Stromal cell of bone marrow (primary cell): ENCODE measurements at regions not wholly inside any gene's neighbourhood (a gene's known extent, or its start where the extent isn't known, plus 50 kb on each side); places are given as distances from the start of the nearest gene placed in this dataset.
"Not testable (repeated sequence)": the region's sequence is repeated elsewhere in the genome, so short reads cannot be mapped to it uniquely, and the experiment has no call there.

Experiments used
- DNase-seq: peaks from one replicate; pipeline ENCODE4 v3.0.0-alpha.2; 2012; ENCODE audit warnings: low read depth

DNA sequence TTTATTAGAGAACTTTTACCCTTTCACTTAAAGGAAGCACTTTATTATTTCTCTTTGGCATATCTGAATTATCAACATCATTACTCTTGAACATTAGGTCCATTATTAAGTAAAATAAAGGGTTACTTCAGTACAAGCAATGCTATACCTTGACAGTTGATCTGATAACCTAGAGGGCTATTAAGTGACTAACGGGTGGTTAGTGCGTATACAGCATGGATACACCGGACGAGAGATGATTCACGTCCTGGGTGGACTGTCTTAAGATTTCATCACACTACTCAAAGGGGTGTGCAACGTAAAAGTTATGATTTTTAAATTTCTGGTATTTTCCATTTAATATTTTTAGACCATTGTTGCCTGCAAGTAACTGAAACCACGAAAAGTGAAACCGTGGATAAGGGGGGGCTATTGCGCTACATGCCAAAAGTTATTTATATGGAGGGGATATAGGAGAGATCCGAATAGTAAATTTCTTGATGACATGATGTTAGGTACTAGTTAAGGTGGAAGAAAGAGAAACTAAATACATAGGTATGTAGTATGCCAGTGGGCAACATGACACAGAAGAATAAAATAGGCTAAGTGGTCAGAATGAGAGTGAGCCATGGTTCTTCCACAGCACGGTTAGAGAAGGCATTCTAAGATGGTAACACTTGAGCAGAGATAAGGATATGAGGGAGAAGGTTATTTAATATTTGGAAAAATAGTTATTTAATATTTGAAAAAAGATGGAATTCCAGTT lies 230.8 kb upstream of the ANKRD50 start:
- DNase-seq = no peak

DNA sequence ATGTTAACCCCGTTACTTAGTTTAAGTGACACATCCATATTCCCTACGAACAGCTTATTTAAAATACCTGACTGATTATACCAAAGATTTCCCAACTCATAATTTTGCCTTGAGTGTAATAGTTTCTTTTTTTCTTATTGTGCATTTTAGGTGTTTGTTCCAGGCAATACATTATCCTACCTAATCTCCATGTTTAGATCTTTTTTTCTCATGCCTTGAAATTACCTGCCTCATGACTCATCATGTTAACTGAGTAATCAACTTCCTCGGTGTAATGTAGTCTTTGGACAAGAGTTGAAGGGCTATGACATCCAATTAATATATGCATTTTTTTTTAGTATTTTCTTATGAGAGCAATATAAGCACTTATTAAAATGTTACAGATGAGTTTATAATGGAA lies 228.7 kb upstream of the ANKRD50 start:
- DNase-seq = no peak

DNA sequence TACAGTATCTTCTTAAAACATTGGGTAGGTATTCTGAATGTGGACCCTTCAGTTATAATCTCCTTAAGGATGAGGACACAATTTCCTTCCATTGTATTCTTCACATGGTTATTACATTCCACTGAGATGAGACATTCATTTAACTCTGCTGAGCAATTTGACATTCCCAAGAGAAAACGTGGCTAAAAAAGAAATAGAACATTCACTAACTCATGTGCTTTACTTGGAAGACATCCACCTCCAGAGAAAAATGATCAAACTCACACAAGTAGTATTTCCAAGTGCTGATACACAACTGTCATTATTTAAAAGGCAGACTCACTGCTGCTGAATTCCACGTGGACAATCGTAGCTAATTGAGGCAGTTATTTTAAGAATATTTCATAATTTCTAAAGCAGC lies 227.9 kb upstream of the ANKRD50 start:
- DNase-seq = peak; percentile 98

DNA sequence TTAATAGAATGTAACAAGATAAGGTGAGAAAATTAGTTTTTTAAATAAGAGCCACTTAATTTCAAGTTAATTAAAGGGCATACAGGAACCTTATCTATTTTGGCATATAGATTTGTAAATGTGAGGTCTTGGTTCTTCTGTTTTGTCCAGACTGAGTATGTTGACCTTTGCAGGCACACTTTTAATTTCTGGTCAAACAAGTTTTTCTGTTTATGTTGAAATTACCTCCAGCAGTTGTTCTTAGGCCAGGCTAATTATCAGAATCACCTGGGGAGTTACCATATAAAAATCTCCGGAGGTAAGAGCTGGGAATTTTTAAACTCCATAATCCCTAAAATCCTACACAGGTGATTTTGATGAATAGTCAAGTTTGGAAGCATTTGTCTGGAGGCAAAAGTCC lies 227.4 kb upstream of the ANKRD50 start:
- no peak for DNase-seq

DNA sequence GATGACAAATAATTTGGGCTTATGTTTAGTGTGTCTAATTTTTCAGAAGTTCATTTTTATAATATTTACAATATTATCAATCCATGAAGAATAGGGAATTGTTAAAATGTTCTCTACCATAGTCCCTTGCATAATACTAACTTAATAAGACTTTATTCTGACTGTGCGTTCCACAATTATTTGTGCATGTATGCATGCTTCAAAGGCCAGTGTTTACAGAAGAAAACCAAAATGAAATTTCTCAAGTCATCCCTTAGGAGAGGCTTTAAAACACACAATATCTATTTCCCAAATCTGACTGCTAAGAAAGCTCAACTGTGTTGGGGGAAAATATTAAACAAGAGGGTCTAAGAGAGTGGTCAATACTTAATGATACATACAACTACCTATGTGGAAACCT lies 226.3 kb upstream of the ANKRD50 start:
- no peak for DNase-seq

DNA sequence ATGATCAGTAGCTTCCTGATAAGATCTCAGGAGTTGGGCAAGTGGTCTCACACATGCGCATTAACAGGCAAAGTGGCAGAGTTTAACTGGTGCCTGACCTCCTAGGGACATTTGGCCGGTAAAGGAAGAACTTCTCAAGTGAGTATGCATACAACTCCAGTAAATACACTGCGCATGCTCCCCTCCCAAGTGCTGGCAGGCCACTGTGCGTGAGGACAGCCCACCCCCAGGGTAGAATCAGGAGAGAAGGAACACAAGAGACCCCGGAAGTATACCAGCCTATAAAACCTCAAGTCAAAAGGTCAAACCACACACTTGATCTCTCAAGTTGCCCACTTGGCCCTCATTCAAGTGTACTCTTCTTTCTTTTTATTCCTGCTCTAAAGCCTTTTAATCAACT lies 225.5 kb upstream of the ANKRD50 start:
- DNase-seq = no peak

DNA sequence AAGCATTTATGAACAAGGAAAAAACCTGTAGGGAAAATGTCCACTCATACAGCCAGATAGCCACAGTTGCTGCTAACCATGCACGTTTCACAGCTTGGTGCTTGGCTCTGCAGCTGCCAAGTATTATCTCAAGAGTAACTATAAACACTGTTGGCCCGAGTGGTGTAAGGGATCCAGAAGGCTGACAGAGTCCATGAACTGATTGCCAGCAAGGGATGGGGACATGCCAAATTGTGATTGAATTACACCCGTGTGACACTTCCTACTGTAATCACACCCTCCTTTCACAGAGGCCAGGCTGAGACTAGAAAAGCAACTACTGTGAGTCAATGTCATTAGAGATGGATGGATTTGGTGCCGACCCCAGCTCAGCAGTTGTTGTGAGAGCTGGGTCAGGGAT lies 223.9 kb upstream of the ANKRD50 start:
- peak; percentile 57 for DNase-seq

DNA sequence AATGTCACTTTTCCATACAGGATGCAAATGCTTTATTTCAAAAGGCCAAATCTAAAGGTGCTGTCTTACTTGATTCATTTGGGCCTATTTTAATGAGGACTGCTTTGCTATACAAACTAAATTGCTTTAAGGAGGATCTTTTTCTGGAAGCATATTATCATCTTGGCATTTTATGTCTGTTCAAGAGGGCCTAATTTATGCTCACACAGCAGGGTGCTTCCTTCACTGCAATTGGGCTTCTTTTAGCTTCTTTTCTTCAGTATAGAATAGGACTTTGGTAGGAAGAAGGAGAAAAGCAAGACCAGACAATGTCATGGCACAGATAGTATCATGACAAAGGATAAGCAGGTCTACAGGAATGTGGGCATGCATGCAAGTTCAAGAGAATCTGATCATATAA lies 222.4 kb upstream of the ANKRD50 start:
- DNase-seq = no peak

DNA sequence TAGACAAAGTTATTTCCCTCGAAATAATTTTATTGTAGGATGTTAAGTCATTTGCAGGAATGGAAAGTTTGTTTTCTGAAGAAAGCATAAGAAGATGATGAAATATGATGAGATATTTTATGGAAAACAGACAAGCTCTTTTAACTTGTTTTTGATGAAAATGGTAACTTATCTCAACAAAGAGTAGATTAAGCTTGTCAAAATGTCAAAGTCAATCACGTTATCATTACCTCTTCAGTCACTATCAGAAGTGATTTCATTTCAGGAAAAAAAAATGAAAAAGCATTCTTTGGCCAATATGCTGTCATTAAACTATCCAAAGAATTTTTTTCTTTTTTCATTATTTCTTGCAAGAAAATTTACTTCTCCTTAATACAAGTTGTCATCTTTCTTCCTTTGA lies 221.0 kb upstream of the ANKRD50 start:
- DNase-seq = no peak

DNA sequence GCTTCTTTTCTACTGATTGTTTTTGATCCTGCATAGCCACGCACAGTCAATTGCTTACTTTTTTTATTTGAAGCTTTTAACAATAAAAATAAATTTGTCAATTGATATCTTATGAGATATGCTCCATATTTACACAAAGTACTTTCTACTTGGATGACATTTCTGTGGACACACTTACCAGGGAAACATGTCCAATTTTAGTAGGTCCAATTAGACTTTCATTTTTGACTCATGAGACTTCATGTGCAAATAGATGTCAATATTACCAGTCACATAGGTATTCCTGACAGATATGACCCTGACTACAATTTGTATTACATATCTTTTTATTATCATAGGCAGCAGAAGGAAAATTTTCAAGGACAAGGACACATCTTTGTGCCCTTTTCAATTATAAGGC lies 219.9 kb upstream of the ANKRD50 start:
- DNase-seq = no peak

DNA sequence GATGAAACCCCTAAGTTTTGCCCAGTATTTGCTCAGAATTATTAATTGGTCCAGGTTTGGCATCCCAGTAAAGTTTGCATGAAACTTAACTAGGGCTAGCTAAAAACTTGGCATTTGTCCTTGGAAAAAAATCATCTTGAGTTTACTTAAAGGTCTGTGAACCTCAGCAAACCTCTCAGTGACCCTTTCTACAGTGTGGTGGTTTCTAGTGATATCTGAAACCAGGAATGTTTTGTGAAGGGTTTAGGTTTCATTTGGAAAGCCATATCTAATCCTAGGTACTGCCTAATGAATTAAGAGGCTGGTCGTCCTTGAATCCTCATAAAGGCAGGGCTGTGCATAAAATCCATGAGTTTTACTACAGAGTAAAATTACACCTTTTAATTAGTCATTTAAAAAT lies 218.5 kb upstream of the ANKRD50 start:
- peak; percentile 51 for DNase-seq

DNA sequence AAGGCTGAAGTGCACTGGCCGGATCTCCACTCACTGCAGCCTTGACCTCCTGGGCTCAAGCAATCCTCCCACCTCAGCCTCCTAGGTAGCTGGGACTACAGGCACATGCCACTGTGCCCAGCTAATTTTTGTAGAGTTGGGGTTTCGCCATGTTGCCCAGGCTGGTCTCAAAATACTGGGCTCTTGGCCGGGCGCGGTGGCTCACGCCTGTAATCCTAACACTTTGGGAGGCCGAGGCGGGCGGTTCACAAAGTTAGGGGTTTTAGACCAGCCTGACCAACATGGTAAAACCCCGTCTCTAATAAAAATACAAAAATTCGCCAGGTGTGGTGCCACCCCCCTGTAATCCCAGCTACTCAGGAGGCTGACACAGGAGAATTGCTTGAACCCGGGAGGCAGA lies 210.2 kb upstream of the ANKRD50 start:
- DNase-seq = not testable (repeated sequence)

DNA sequence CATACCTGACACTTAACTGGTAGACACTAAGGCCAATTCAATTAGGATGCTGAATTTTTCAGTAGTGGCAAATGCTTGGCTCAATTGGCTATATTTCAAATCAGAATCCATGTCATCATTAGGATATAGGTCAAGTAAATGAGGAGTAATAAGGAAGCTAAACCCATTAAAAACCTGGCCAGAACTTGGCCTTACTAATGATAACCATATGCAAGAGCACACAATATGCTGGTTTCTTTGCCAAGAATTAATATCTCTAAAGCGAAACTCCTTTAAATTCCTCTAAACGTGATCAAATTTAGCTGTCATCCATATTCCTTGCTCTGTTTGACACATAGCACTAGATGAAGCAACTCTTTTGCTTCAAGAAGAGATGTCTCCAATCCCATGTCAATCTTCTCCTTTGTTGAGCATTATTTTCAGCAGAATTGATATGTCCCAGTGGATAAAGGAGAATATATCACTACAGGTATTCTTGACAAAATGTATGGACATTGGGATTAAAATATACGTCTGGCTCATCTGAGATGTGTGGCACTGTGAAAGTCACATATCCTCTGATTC lies 206.1 kb upstream of the ANKRD50 start:
- no peak for DNase-seq

DNA sequence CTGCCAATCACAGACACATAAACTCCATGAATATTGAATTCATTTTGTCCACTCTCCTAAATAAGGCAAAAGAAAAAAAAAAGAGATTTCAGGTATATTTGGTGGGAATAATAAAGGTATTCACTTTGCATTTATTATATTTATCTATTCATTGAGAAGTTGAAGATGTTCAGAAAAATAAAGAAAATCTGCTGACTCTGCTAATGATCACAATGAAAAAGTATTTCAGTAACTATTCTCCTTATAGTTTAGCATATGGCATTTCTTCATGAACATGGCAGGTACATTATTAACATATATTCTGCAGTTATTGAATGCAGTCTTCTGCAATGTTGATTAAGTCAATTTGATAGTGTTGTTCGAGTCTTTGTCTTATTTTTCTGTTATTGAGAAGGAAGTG lies 202.5 kb upstream of the ANKRD50 start:
- DNase-seq = no peak

DNA sequence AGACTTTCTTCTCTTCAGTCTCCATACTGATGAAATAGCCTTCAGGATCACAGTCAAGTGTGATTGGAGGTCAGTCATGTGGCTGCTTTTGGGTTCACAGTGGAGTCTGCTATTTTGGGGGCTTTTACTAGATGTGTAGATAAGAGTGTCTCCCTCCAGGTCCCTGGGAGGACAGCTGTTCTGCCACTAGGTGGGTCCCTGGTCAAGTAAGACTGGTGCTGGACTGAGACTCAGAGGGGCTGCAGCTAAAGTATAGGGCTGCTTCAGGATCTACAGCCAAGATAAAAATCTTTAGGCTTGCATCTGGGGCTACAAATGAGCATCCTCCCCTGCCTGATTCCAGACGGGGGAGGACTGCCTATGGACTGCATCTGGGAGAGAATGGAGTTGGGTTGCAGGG lies 200.7 kb upstream of the ANKRD50 start:
- DNase-seq = no peak

DNA sequence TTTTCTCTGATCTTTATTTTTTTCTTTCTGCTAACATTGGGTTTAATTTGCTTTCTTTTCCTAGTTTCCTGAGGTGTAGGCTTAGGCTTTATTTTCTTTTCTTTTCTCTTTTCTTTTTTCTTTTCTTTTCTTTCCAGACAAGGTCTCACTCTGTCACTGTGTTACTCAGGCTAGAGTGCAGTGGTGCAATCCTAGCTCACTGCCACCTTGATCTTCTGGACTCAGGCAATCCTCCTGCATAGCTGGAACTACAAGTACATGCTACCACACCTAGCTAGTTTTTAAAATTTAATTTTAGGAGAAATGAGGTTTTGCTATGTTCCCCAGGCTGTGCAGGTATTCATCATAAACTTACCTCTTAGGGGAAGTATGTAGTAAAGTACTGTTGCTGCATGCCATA lies 197.8 kb upstream of the ANKRD50 start:
- no peak for DNase-seq

DNA sequence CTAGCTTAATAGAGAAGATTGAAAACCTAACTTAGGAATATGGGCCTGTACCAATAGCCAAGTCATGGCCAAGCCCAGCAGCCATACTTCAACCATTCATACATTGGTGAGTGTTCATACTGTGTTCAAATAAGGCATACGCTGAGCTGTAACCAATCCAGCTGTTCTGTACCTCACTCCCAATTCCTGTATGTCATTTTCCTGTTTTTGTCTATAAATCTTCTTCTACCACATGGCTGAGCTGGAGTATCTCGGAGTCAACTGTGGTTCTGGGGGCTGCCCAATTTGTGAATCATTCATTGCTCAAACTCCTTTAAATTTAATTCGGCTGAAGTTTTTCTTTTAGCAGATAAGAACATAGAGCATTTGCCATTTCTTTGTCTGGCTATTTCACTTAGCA lies 195.3 kb upstream of the ANKRD50 start:
- DNase-seq = peak; percentile 76

DNA sequence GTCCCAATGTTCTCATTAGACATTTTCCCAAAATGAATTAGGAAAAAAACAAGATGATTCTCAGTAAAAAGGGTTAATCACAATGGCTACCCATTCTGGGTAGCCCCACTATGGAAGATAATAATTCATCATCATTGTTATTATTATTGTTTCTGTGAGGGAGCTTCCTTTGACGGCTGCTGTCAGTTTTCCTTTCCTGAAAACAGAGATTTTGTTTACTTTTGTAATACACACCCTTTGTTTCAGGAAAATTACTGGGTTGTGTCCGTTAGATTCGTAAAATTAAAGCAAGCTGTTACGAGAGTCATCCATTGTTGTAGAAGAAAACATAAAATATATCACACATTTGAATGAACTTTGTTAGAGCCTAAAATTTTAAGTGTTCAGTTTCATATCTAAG lies 192.9 kb upstream of the ANKRD50 start:
- DNase-seq = no peak

DNA sequence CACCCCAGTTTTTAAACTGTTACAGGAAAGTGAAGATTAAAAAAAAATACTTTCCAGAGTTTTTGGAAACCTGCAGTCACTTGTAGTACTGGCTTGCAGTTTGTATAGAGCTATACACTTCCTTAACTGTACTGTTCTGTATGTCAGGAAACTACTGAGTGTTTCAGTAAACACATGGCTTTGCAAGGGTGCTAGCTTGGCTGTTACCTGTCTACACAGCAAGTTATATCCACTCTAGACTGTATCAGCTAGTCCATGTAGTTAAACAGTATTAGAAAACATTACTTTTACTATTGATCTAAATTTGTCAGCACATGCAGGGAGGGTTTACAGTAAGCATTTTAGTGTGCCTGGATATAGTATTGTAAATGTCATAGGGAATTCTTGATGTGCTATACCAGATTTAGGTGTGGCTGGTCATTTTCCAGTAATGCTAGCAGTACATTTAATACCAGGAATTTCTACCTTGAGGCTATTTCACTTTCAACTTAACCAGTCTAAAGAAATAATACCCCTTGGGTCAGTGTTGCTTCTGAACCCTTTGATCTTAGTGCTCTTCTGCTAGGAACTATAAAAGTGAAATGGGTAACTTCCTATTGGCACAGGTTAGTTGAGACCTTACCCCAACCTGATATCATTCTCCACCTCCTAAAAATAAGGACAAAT lies 192.3 kb upstream of the ANKRD50 start:
- no peak for DNase-seq

DNA sequence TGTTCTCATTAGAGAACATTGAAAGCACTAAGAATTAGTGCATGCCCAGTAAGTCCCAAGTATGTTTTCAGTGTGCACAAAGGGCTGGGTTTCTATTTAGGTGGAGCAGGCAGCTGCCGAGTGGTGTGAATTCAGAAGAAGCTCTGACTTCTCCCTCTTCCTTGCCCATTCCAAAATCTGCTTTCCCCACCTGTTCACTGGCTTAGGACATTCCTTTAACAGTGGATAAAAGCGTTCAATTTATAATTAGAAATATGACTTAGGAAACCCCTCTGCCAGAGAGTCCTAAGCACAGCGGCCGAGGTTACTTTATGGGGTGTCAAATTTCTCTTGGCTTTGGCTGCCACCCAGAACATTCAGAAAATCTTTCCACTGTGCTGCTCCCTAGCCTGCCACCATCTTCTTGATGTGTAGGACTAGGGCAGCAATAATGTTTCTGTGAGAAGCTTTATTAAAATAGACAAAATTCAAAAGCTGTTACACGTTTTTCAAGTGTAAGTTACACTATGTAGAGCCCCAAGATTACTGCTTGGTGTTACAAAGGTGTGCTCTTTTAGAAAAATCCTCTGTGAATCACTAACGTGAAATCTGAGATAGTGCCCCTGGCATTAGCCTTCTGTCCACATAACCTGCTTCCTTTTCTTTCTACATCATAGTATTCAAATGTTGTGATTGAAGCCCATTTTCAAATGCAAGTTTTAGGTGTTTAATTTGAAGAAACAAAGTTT lies 191.6 kb upstream of the ANKRD50 start:
- peak; percentile 63 for DNase-seq

DNA sequence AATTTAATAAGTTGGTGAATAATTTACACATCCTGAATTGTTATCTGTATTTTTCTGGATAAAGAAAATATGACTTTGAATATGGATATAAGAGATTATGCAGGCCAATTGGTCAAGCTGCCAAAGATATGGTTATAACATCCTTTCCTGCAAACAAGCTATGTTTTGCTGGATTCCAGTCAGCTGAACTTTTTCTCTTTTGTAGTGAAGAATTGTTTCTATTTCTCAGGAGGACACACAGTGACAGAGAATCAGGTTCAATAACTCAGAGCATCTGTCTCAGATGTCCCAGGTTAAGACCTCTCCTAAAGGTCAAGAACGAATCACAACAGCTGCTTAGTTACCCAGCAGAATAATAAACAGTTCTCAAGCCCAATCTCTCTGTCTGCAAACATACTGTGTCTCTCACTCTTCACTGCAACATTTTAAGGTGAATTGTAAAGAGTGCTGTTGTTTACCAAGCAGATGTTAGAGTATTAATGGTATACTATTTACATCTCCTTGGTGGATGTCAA lies 189.5 kb upstream of the ANKRD50 start:
- no peak for DNase-seq

DNA sequence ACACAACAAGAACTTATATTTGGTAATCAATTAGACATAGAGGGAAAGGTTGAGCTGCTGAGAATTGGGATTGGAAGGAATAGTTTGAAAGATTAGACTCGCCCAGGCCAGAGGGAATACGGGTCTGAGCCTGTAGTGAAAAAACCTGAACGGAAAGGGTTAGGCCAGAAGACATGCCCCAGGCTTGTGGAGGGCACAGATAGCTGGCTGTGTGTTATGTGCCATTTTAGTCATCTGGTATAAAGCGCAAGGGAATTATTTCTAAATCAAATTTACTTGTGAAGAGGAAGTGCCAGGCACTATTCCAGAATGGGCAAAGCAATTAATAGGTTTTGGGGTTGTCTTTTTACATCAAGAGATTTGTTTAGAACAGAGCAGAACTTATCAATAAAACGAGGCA lies 187.5 kb upstream of the ANKRD50 start:
- no peak for DNase-seq

DNA sequence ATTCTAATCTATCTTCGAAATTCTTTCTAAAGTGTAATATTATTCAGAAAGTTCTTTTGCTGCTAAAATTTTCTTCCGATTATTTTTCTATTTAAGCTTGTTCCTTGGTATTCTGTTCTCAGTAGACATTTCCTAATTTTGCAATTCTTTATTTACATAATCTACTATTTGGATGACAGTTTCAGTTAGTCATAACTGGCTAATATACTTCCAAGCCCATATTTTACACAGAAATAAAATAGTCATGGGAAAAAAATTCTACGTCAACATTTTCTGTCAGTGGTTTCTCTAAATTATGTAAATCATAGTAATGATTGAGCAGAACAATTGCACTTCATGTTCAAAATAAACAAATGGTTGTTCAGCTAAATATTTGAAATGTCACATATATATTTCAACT lies 178.0 kb upstream of the ANKRD50 start:
- DNase-seq = peak; percentile 41
